Right lobe of liver (tissue), 6 donors: ENCODE measurements at regions not wholly inside any gene's neighbourhood (a gene's known extent, or its start where the extent isn't known, plus 50 kb on each side); places are given as distances from the start of the nearest gene placed in this dataset.
"Not testable (repeated sequence)": the region's sequence is repeated elsewhere in the genome, so short reads cannot be mapped to it uniquely, and the experiment has no call there.

ENCODE experiments used
- ATAC-seq, 4 donors: fragments of 200-7000 bp; cut with Tn5 transposase; one replicate each; pipeline ENCODE4 v1.9.1; 2020; ENCODE audit warnings: mild to moderate bottlenecking in 4 of 4, moderate library complexity in 4 of 4
- DNase-seq, 3 donors: peaks; one replicate each; pipeline ENCODE4 v3.0.0-alpha.2; 2020
- H3K27ac ChIP-seq, 3 donors: fragments of 200-600 bp; one replicate each; pipeline ENCODE4 v1.8.0; 2022
- H3K27me3 ChIP-seq, 2 donors: fragments of 200-600 bp; one replicate each; pipeline ENCODE4 v1.8.0; 2022
- H3K36me3 ChIP-seq, 4 donors: fragments of 200-600 bp; sonication (generic) in 1 of 4; one replicate each; pipeline versions ENCODE4 v1.5.1 to v1.8.0; 2017 to 2022; ENCODE audit warnings: control low read depth in 1 of 4
- H3K4me1 ChIP-seq, 4 donors: fragments of 200-600 bp; sonication (generic) in 1 of 4; one replicate each; pipeline versions ENCODE4 v1.5.1 to v1.8.0; 2017 to 2022; ENCODE audit warnings: control low read depth in 1 of 4
- H3K4me3 ChIP-seq, 3 donors: fragments of 200-600 bp; one replicate each; pipeline ENCODE4 v1.8.0; 2022
- H3K9me3 ChIP-seq, 4 donors: fragments of 200-600 bp; sonication (generic) in 1 of 4; one replicate each; pipeline versions ENCODE4 v1.5.1 to v1.8.0; 2017 to 2022; ENCODE audit warnings: control low read depth in 1 of 4
- CTCF ChIP-seq, 4 donors: fragments of 200-600 bp in 3 of 4; fragments of 450-650 bp in 1 of 4; IDR thresholded peaks; one replicate each; pipeline versions ENCODE4 v1.5.1 to v1.8.0; 2016 to 2022; ENCODE audit warnings: antibody characterized with exemption in 4 of 4, mild to moderate bottlenecking in 2 of 4
- POLR2A ChIP-seq: fragments of 450-650 bp; IDR thresholded peaks from one replicate; pipeline ENCODE4 v1.6.1; 2017; ENCODE audit warnings: antibody characterized with exemption, mild to moderate bottlenecking
- WGBS: methylation state at CpG from one replicate; pipeline ENCODE4 v1.1.6; 2018; ENCODE audit warnings: low coverage, low lambda C conversion rate; ENCODE audit not compliant: insufficient coverage; ENCODE audit errors: missing lambda C conversion rate; 5-methylcytosine and 5-hydroxymethylcytosine counted together
- intact Hi-C, 2 donors: fragments of 100-400 bp; cut with DNase I; formaldehyde crosslinking; loops; one replicate each; pipeline versions ENCODE4 v1.11.2 to v1.14.1; 2022
- donor health status: DM: no; HTN: yes; CAD: no.
- donor health status: DM: no; HTN: no; CAD: no.
- donor health status: DM: no; HTN: no; CAD: no.
- donor health status: DM: no; HTN: yes; CAD: no.
- donor health status: DM: no; HTN: yes; CAD: no.

- H3K9me3 ChIP-seq: no peaks in the 10 kb centered on the region
- H3K27ac ChIP-seq: no peak overlapping the region
- intact Hi-C loops: no loop called here
- DNase-seq: no peak
- H3K36me3 ChIP-seq: no peaks in the 10 kb centered on the region
- no peaks in the 10 kb centered on the region for H3K27me3 ChIP-seq
- ATAC-seq: no peak
- WGBS: 96% methylated on average over 2 of the region's 2 CpGs
- H3K4me3 ChIP-seq: no peak overlapping the region
- H3K4me1 ChIP-seq: no peaks in the 10 kb centered on the region
- TF ChIP-seq CTCF (IDR thresholded peaks at IDR 0.05) (no peak), POLR2A (no peak)
These were observed 78.3 kb upstream of the LMCD1 start for GRCh38 chr3:8423307-8423706.

GRCh38 chr3:8424281-8424680, 77.3 kb upstream of the LMCD1 start:
- Histone ChIP-seq H3K27ac (no peak overlapping the region), H3K9me3 (no peaks in the 10 kb centered on the region), H3K36me3 (no peaks in the 10 kb centered on the region), H3K27me3 (no peaks in the 10 kb centered on the region), H3K4me3 (no peak overlapping the region), H3K4me1 (no peaks in the 10 kb centered on the region)
- intact Hi-C loops: no loop called here
- no peak for TF ChIP-seq CTCF (IDR thresholded peaks at IDR 0.05)
- TF ChIP-seq POLR2A: no peak
- ATAC-seq (no peak), DNase-seq (no peak)
- 83% methylated on average over 3 of the region's 3 CpGs for WGBS

- peak overlapping the region in 1 of 3 donors; percentile 3 for H3K27ac ChIP-seq
- 60% methylated on average over 8 of the region's 8 CpGs for WGBS
- H3K27me3 ChIP-seq: no peaks in the 10 kb centered on the region
- H3K4me3 ChIP-seq: no peak overlapping the region
- H3K9me3 ChIP-seq: no peaks in the 10 kb centered on the region
- H3K36me3 ChIP-seq: no peaks in the 10 kb centered on the region
- DNase-seq (no peak), ATAC-seq (peak in 2 of 4 donors; percentile 34 to 56)
- TF ChIP-seq POLR2A (no peak), CTCF (IDR thresholded peaks at IDR 0.05) (no peak)
- intact Hi-C loops: loop anchor here in 1 of 2 donors (10.0 kb wide), 1 partner anchor 188 kb away; no protein-coding TSS in a partner anchor
- no peaks in the 10 kb centered on the region for H3K4me1 ChIP-seq
These were observed 64.8 kb upstream of the LMCD1 start for GRCh38 chr3:8436661-8437287.

- Histone ChIP-seq H3K4me1 (peaks cover 0 to 6% (median 2%) of the 10 kb centered on the region in 4 donors), H3K27me3 (no peaks in the 10 kb centered on the region), H3K9me3 (no peaks in the 10 kb centered on the region), H3K4me3 (no peak overlapping the region), H3K27ac (no peak overlapping the region), H3K36me3 (no peaks in the 10 kb centered on the region)
- intact Hi-C loops: loop anchor here in 1 of 2 donors (10.0 kb wide), 1 partner anchor 186 kb away; no protein-coding TSS in a partner anchor
- TF ChIP-seq CTCF (IDR thresholded peaks at IDR 0.05) (no peak), POLR2A (no peak)
- ATAC-seq (no peak), DNase-seq (no peak)
- 85% methylated on average over 3 of the region's 7 CpGs for WGBS
These were observed 63.0 kb upstream of the LMCD1 start for GRCh38 chr3:8438507-8439079.

GRCh38 chr3:8440142-8440541, 61.5 kb upstream of the LMCD1 start:
- not testable (repeated sequence) for H3K36me3 ChIP-seq, H3K27ac ChIP-seq, H3K9me3 ChIP-seq, ATAC-seq, H3K4me3 ChIP-seq, DNase-seq, H3K27me3 ChIP-seq
- peaks cover 0 to 19% (median 8%) of the 10 kb centered on the region in 4 donors for H3K4me1 ChIP-seq
- no CpG with 5 or more reads among the region's 30 CpGs for WGBS
- intact Hi-C loops: loop anchor here in 1 of 2 donors (5.0 kb wide), 1 partner anchor 167 kb away; no protein-coding TSS in a partner anchor
